ENCODE measurements at regions not wholly inside any gene's neighbourhood (a gene's known extent, or its start where the extent isn't known, plus 50 kb on each side); places are given as distances from the start of the nearest gene placed in this dataset.

DNA sequence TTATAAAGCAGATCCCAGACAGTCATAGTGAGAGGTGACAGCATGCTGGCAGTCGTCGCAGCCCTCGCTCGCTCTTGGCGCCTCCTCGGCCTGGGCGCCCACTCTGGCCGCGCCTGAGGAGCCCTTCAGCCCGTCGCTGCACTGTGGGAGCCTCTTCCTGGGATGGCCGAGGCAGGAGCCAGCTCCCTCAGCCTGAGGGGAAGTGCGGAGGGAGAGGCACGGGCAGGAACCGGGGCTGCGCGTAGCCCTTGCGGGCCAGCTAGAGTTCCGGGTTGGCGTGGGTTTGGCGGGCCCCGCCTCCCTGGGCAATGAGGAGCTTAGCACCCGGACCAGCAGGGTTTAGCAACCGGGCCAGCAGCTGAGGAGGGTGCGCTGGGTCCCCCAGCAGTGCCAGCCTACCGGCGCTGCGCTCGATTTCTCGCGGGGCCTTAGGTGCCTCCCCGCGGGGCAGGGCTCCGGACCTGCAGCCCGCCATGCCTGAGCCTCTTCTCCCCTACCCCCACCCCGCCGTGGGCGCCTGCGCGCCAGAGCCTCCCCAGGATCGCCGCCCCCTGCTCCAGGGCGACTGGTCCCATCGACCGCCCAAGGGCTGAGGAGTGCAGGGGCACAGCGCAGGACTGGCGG is 451.2 kb upstream of the DCN start:
- H3K27me3 ChIP-seq (replicated peaks; ENCODE audit: insufficient read depth) = no peaks in the 10 kb centered on the region
- TF ChIP-seq, protein P1, sequence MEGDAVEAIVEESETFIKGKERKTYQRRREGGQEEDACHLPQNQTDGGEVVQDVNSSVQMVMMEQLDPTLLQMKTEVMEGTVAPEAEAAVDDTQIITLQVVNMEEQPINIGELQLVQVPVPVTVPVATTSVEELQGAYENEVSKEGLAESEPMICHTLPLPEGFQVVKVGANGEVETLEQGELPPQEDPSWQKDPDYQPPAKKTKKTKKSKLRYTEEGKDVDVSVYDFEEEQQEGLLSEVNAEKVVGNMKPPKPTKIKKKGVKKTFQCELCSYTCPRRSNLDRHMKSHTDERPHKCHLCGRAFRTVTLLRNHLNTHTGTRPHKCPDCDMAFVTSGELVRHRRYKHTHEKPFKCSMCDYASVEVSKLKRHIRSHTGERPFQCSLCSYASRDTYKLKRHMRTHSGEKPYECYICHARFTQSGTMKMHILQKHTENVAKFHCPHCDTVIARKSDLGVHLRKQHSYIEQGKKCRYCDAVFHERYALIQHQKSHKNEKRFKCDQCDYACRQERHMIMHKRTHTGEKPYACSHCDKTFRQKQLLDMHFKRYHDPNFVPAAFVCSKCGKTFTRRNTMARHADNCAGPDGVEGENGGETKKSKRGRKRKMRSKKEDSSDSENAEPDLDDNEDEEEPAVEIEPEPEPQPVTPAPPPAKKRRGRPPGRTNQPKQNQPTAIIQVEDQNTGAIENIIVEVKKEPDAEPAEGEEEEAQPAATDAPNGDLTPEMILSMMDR (IDR thresholded peaks at IDR 0.05) = no peak
- no peak for TF ChIP-seq POLR2A (IDR thresholded peaks at IDR 0.05)
- no peak for TF ChIP-seq POLR2AphosphoS5 (IDR thresholded peaks at IDR 0.05)
- no peak overlapping the region for H3K4me3 ChIP-seq
- H3K36me3 ChIP-seq = no peaks in the 10 kb centered on the region
- H3K27ac ChIP-seq = no peak overlapping the region
- no peaks in the 10 kb centered on the region for H3K4me1 ChIP-seq (replicated peaks)
- WGBS = 99% methylated on average over 45 of the region's 47 CpGs
- intact Hi-C loops (cut with DNase I) = no loop called here
- H3K9me3 ChIP-seq = no peaks in the 10 kb centered on the region
- DNase-seq (ENCODE audit: low spot score) = no peak

DNA sequence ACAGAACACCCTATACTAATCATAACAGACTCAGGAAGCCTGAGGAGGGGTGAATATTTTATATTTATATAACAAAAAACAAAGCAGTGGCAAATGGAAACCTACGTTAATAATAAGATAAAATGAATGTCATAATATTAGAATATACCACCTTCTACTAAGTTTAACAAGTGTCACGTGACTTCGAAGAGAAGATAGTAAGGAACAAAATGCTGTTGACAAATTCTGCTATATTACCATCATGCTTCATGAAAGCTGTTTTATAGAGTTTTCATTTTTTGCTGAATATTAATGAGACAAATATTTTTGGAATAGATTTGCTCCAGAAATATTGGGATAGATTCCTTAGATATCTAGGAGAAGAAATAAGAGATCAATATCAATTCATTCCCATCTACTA is 450.6 kb upstream of the DCN start:
- Histone ChIP-seq H3K4me3 (no peak overlapping the region), H3K4me1 (replicated peaks) (no peaks in the 10 kb centered on the region), H3K9me3 (no peaks in the 10 kb centered on the region), H3K36me3 (no peaks in the 10 kb centered on the region), H3K27me3 (replicated peaks; ENCODE audit: insufficient read depth) (no peaks in the 10 kb centered on the region), H3K27ac (no peak overlapping the region)
- TF ChIP-seq POLR2A (IDR thresholded peaks at IDR 0.05) = no peak
- TF ChIP-seq POLR2AphosphoS5 (IDR thresholded peaks at IDR 0.05) = no peak
- TF ChIP-seq, protein P1 (IDR thresholded peaks at IDR 0.05) = no peak
- intact Hi-C loops (cut with DNase I) = no loop called here
- DNase-seq (ENCODE audit: low spot score) = no peak
- 95% methylated on average over 3 of the region's 3 CpGs for WGBS

- DNase-seq (ENCODE audit: low spot score) = no peak
- intact Hi-C loops (cut with DNase I) = no loop called here
- H3K4me3 ChIP-seq = no peak overlapping the region
- H3K27me3 ChIP-seq (replicated peaks; ENCODE audit: insufficient read depth) = no peaks in the 10 kb centered on the region
- H3K27ac ChIP-seq = no peak overlapping the region
- H3K9me3 ChIP-seq = no peaks in the 10 kb centered on the region
- no peaks in the 10 kb centered on the region for H3K4me1 ChIP-seq (replicated peaks)
- 95% methylated on average over 4 of the region's 4 CpGs for WGBS
- TF ChIP-seq POLR2A (IDR thresholded peaks at IDR 0.05) (no peak), POLR2AphosphoS5 (IDR thresholded peaks at IDR 0.05) (no peak)
- TF ChIP-seq, protein P1 (IDR thresholded peaks at IDR 0.05) = no peak
- H3K36me3 ChIP-seq = no peaks in the 10 kb centered on the region
Measured at GRCh38 chr12:91632042-91632786, 449.6 kb upstream of the DCN start.

GRCh38 chr12:91630596-91631293 is 448.1 kb upstream of the DCN start:
- Histone ChIP-seq H3K27me3 (replicated peaks; ENCODE audit: insufficient read depth) (no peaks in the 10 kb centered on the region), H3K9me3 (no peaks in the 10 kb centered on the region), H3K36me3 (no peaks in the 10 kb centered on the region), H3K4me3 (no peak overlapping the region), H3K4me1 (replicated peaks) (no peaks in the 10 kb centered on the region), H3K27ac (no peak overlapping the region)
- WGBS = 86% methylated on average over 3 of the region's 3 CpGs
- intact Hi-C loops (cut with DNase I) = no loop called here
- no peak for DNase-seq (ENCODE audit: low spot score)
- no peak for TF ChIP-seq POLR2A (IDR thresholded peaks at IDR 0.05)
- TF ChIP-seq POLR2AphosphoS5 (IDR thresholded peaks at IDR 0.05) = no peak
- TF ChIP-seq, protein P1 (IDR thresholded peaks at IDR 0.05) = no peak
